NCI-H2081 (cell line): ENCODE measurements at regions not wholly inside any gene's neighbourhood (a gene's known extent, or its start where the extent isn't known, plus 50 kb on each side); places are given as distances from the start of the nearest gene placed in this dataset.
A peak's percentile ranks its signal among the peaks of the same experiment; 100 is the strongest.

ENCODE experiments used
- DNase-seq, 2 experiments: peaks; one replicate each; lab custom pipeline; 2025; lab: John Stamatoyannopoulos, UW

- no peak for DNase-seq
Measured at GRCh38 chr22:49179886-49180682, 647.6 kb downstream of the BRD1 start.

DNA sequence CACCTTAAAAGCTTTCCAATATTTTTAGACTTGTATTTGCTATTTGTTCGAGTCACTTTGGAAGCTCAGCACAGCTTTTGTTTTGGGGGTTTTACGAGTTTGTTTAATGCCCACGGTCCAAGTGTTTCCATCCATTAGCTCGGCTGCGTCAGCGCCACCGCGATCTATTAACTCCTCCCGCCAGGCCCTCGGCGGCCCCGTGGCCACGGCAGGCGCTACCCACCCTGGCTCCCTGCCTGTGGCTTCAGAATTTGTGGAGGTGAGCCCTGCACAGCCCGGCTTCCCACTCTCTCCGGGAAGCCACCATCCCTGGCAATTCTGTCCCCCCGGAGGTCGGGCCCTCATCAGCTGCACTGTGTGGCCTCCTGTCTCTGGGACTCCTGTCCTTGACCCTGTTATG lies 648.5 kb downstream of the BRD1 start:
- peak; percentile 17 to 70 for DNase-seq

DNA sequence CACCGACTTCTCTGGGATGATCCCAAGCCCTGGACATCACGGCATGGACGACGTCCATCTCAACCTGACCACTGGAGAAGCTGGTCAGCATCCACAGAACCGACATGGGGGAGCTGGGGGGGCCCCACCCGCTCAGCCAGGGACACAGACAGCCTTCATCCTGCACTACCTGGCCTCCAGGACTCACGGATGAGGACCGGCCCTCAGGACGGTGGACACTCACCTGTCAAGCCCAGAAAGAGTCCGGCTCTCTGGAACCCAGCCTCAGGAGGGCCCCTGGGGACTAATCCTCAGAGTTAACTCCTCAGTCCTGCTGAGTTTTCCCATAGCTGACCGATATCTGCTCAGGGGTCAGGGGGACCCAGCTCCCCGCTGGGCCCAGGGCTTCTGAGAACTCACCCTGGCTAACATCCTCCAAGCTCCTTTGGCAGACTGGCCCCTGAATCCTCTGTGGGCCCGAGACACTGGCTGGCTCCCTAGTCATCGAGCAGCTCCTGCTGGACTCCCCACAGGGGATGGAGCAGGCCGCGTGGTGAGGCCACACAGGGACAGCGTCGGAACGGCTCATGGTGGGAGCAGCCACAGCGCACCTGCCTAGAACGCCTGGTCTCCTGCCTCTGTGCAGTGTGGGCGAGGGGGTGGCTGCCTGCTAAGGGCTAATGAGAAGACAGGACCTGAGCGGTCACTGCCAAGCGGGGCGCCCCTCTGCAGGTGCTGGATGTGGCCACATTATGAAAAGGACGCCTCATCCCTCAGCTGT lies 649.2 kb downstream of the BRD1 start:
- DNase-seq = peak in 1 of 2 experiments; percentile 64

DNA sequence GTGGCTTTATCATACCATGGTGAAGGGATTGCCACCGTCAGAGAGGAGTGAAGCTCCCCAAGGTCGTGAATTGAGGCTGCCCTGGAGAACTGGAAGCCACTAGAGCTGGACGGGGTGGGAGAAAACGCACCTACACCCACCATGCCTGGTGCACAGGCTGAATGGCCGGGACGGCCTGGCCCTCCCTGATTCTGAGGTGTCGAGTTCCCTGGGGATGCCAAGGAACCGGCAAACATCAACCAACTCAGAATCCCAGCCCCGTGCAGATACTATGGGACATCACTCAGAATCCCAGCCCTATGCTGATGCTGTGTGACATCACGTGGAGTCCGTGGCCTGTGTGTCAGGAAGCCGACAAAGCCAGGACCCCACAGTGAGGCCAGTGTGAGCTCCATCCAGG lies 650.0 kb downstream of the BRD1 start:
- no peak for DNase-seq

- DNase-seq = no peak
Measured at GRCh38 chr22:49176956-49177355, 650.7 kb downstream of the BRD1 start.

GRCh38 chr22:49170053-49170452 lies 657.6 kb downstream of the BRD1 start:
- no peak for DNase-seq

- no peak for DNase-seq
Measured at GRCh38 chr22:49169074-49169744, 658.5 kb downstream of the BRD1 start.

- no peak for DNase-seq
Measured at GRCh38 chr22:49168219-49168813, 659.4 kb downstream of the BRD1 start.

DNA sequence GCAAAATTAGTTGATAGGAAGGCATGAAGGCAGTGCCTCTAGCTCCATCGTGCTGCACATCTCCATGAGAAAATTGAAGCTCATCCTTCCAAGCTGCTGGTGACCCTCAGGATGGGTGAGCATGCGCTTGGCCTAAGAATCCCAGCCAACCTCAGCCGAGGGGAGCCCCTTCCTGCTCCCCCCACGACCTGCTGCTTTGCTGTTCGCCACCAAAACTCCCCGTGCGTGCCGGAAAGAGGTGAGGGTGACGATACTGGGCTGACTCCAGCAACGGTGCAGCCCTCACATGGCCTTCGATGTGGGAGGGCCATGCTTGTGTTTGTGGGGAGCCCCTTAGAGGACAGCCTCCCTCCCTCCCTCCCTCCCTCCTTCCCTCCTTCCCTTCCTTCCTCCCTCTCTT lies 660.9 kb downstream of the BRD1 start:
- DNase-seq = no peak

DNA sequence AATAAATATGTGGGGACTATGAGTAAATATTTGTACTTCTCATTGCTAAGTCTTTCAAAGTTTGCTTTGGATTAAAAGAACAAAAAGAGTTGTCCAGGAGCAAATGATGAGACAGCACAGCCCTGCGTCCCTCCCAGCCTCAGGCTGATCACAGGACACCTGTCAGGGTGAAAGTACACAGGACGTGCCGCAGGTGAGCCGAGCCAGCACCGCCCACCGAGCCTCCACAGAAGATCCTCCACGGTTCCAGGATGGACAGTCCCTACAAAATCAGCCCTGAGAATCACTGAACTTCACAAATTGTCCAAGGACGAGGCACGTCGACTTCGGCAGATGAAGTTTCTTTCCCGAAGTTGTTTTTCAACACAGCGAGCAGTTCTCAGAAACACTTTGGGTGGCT lies 661.5 kb downstream of the BRD1 start:
- DNase-seq = no peak

GRCh38 chr22:49164773-49165320 lies 662.8 kb downstream of the BRD1 start:
- DNase-seq = no peak

DNA sequence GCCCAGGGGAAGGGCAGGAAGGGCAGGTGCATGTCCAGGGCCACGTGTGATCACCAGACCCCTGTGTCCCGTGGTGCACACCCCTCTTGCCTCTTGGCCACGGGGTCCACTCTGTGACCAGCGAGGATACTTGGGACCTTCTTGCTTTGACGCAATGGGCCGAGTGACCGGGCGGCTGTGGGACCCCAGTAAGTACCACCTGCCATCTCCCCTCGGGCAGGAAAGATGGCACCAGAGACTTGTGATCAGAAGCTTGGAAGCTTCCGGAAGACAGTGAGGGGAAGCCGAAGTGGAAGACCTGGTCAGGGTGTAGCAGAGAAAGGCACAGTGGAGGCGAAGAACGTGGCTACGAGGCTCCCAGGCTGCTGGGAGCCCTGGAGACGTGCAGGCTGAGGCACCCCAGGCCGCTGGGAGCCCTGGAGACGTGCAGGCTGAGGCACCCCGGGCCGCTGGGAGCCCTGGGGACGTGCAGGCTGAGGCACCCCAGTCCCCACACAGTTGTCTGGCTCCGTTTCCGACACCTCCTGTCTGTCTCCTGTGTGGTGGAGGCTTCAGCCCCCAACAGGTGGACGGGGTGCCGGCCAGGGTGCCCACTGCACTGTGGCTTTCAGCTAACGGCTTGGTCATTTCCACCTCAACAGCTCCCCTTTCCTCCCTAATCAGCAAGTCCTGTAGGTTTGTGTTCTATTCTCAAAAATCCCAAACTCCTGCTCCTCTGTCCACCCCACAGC lies 663.5 kb downstream of the BRD1 start:
- DNase-seq = no peak

DNA sequence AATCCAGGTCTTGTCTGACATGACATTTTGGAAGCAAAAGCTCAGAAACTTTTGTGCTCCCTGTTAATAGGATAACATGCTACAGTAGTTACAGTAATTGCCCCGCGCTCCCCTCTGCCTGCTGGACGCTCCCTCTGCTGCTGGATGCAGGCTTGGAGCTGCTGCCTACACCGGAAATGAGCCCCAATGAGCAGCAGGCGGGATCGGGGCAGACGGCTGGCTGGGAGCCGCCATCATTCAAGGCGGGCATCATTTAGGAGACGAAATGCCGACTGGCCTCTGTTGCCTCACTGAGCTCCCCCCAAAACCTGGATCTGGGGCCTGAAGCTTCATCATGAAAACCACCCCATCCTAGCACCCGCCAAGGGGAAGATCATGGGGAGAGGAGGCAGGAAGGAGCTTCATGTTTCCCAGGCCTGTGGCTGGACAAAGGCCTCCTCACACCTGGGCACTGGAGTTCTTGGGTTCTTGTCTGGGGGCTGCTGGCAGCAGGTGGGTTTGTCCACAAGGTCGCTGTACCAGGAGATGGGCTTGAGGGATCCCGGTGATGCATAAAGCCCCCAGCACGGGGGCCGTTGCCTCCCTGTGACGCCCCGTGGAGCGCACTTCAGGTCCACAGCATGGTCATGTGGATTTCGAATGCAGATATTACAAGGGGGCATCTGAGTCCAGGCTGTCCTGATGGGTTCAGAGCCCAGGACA lies 664.3 kb downstream of the BRD1 start:
- DNase-seq = no peak

GRCh38 chr22:49162841-49163240 lies 664.8 kb downstream of the BRD1 start:
- DNase-seq = no peak

- no peak for DNase-seq
Measured at GRCh38 chr22:49161002-49161850, 666.4 kb downstream of the BRD1 start.

DNA sequence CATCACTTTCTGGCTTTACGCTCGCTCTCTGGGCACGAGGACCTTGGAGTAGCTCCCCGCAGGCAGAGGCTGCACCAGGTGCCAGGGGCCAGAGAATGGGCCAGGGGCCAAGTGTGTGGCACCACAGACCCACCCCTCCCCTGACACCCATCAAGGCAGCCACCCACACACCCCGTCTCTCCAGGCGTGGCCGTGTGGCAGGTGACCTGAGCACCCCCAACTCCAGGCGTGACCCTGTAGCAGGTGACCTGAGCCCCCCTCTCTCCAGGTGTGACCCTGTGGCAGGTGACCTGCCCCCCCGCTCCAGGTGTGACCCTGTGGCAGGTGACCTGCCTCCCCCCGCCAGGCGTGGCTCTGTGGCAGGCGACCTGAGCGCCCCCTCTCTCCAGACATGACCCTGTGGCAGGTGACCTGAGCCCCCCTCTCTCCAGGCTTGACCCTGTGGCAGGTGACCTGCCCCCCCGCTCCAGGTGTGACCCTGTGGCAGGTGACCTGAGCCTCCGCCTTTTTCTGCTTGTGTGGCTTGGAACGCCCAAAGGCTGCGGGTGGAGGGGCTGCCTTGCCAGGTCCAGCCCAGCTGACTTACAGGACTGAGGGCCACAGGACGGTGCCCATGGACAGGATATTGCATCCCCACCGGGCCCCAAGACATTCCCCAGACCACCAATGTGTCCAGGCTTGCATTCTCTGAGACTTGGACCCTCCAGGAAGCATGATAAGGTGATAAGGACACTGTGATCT lies 667.2 kb downstream of the BRD1 start:
- no peak for DNase-seq

DNA sequence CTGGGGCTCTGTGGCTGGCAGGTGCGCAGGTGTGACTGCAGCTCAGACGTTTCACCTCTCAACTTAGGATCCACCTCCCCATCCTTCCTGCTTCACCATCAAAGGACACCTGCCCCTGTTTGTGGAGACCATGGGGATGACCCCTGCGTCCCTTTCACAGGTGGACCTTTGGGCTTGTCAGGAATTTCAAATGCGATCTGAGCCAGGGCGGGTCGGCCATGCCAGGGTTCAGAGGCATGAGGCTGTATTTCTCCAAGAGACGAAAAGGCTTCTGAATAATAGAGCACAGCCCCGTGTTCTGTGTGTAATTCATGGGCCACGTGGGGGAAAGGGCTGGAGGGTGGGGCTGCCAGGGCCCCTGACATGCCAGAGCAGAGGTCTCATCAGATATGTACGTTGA lies 668.0 kb downstream of the BRD1 start:
- no peak for DNase-seq

DNA sequence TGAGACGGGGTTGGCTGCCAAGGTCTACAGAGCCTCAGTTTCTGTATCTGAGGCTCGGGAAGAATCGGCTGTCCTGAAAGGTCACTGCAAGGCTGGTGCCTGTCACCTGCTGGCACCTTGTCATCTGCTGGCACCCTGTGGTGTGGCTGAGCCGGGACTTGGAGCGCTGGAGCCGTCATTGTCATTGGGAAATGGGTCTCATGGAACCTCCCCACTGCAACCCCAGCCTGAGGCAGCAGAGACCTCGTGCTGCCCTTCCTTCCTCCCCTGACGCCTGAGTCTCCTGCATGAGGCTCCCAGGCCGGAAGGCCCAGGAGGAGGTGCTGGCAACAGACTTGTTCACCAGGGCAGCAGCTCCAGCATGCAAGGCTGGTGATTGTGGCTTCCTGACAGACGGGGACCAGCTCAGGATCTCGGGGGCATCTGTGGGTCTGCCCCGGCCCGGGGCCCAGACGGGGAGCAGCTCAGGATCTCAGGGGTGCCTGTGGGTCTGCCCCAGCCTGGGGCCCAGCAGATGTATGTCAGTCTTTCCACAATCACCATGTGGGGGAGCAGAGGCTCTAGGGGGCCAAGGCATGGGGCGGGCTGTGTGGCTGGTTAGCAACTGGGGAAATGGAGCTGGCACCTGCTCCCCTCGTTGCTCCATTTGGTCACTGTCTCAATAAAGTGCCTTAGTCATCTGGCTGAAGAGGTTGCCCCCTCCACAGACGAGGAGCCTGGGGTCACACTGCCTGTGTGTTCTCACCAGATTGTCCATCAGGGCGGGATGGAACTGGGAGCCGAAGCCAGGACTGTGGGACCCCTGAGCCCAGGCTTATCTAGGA lies 668.7 kb downstream of the BRD1 start:
- no peak for DNase-seq
